Stimulated activated CD4-positive, alpha-beta T cell treated with anti-CD3 and anti-CD28 coated beads, Interleukin-1b, Interleukin-23, amount 100 ng/mL, for 1 hour (primary cell): ENCODE measurements at regions not wholly inside any gene's neighbourhood (a gene's known extent, or its start where the extent isn't known, plus 50 kb on each side); places are given as distances from the start of the nearest gene placed in this dataset.

Source experiments
- DNase-seq, 2 donors: peaks; one replicate each; pipeline ENCODE4 v3.0.0-alpha.2; 2020; ENCODE audit warnings: low read depth in 2 of 2

DNA sequence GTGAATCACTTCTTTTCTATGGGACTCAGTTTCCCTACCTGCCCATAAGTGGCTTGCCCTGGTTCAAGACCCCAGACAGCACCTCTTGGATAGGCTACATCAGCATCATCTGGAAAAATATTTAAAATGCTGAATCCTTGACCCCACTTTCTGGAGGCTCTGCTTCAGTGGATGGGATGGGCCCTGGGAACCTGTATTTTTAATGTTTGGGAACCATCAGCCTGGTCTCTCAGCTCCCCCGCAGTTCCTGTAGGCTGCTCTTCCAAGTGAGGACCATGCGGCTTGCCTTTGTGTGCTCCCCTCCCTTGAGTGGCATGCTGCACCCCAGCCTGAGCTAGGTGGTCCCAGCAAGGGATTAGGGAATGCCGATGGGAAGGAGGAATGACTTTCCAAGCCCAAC lies 68.3 kb upstream of the CRHR1 start:
- no peak for DNase-seq

DNA sequence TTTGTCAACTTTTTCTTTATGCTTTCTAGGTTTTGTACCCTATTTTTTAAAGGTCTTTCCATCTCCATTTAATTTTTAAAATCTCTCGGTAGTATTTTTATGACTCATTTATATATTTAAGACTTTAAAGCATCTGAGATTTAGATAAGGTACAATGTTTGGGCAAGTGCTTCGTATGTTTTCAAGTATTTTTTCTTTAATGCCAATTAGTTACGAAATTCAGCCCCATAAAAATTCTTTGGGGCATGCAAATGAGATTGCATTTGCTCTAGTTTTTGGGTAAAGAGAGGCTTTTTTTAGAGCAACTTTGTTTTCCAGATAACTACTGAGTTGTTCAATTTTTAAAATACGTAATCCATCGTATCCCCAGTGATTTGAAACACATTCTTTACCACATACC lies 65.3 kb upstream of the CRHR1 start:
- no peak for DNase-seq

DNA sequence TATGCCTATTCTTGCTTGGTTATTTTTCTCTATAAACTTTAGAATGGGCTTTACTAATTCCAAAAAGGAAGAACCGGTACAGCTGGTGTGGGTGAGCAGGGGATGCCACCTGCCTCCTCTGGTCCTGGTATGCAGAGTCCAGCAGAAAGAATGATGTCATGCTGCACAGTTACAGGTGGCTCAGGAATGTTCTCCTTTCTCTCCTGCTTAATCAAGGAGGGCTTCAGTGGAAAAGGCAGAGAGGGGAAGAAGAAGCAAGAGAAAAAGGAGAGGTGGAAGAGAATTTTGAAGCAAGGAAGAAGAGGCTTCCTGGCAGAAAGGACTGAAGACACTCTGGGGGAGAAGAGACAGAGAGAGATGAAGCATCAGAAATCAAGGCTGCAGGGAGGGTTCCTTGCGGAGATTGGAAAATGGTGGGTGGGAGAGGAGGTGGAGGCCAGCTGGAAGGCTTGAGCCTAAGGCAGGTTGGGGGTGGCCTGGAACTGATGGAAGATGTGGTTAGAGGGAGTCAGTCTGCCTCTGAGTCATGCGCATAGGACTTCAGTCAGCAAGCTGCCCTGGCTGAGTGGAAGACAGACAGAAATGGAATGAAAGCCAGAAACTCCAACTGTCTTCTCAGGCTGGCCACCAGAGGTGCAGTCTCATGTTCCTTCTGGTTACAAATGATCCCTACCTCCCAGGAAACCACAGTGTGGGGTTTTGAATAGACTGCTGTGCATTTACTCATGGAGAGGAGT lies 64.6 kb upstream of the CRHR1 start:
- no peak for DNase-seq

DNA sequence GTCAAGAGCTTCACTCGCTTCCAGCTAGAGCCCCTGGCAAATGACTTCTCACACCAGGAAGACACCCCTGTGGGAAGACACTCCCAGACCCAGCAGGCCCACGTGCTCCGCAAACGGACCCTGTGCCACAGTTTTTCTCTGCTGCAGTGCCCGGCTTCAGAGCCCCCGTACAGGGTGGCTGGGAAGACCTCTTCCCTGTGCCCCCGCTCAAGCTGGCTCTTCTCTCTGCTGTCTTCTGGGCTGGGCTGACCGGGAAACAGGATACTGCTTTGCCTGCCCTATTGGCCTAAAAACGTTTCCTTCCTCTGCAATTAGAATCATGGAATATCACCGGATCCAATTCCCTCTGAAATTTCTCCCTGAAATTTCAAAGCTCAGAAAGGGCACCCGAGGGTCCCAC lies 63.7 kb upstream of the CRHR1 start:
- no peak for DNase-seq

DNA sequence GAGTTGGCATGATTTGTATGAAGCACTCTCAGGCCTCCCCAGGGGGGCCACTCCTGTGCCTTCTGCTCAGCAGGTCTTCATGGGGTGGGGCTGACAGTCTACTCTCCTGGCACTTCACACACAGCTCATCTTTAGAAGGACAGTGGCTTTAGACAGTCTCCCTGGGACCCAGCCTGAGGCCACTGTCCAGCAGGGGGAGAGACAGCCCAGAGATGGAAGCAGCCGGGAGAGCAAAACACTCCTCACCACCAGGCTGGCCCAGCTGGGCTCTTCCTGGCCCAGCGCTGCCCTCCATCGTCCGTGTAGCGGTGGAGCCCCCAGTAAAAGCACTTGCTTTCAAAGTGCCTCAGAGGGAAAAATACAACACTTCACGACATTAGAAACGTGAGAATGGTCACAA lies 62.0 kb upstream of the CRHR1 start:
- DNase-seq, result no peak

DNA sequence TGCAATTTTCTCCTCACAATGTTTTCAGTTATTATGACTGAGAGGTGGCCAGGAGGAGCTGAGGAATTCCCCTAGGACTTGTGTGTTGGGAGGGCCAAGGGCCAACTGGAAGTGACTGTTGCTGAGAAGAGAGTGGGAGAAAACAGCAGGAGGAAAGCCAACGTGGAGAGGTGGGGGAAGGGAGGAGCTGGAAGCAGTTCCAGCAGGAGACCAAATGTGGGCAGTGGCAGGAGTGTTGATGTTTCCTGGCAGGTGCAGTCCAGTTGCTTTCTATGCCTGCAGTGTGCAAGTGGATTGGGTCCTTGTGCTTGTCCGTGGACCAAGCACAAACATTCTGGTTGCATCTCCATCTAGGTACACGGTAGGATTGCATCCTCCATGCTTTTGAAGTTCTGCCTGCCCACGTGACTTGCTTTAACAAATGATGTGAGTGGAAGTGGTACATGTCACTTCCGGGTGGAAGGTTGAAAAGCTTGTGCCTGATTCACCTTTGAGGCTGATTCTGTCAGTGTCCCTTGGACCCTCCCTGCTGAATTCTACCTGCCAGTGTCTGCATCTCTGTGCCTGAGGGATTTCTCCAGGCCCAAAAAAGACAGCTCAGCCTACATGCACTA lies 54.7 kb upstream of the CRHR1 start:
- DNase-seq, result no peak

DNA sequence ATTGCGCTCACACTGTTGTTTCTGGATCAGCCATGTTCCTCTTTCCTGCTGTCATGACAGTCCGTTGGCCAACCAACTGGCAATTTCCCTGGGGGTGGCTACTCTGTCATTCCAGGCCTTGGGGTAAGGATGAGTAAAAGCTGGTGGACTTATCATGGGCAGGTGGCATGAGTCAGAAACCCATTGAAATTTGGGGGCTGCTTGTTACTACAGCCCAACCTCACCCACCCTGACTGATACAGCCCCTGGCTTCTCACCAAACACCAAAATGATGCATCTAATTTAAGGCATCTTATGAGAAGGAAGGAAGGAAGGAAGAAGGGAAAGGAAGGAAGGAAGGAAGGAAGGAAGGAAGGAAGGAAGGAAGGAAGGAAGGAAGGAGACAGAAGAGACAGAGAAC lies 53.9 kb upstream of the CRHR1 start:
- DNase-seq, result no peak

DNA sequence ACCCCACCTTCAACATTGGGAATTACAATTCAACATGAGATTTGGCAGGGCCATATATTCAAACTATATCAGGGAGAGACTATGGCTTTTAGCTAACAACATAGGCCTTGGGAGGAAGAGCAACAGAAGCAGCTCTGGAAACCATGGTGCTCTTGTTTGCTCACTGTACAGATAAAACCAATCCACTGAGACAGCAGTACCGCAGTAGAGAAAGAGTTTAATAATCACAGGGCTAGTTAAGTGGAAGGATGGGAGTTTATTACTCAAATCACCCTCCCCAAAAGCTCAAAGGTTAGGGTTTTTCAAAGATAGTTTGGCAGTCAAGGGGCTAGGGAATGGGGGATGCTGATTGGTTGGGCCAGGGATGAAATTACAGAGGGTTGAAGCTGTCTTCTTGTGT lies 52.7 kb upstream of the CRHR1 start:
- DNase-seq, result no peak

DNA sequence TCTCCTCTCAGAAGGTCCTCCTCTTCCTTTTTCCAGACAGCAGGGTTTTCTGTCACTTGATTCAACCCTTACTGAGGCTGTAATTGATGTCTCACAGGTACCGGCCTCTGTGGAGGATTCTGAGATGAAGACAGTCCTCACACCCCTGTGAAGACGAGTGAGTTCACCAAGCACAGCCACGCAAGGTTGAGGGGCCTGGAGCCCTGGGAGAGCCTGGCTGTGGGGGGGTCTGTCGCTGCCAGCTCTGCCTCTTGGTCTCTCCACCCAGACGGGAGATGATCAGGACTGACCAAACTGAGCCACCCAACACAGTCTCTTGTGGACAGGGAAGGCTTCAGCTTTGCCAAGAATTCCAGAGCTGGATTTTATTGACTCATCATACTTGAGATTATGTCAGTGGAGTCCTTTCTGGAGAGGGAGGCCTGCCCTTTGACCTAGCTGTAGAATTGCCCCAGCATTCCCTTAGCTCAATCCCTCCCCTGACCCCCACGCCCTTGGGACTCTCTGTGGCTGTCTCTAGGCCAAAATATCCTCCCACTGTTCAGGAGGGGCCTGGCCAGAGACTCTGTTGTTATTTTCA lies 51.1 kb upstream of the CRHR1 start:
- no peak for DNase-seq

DNA sequence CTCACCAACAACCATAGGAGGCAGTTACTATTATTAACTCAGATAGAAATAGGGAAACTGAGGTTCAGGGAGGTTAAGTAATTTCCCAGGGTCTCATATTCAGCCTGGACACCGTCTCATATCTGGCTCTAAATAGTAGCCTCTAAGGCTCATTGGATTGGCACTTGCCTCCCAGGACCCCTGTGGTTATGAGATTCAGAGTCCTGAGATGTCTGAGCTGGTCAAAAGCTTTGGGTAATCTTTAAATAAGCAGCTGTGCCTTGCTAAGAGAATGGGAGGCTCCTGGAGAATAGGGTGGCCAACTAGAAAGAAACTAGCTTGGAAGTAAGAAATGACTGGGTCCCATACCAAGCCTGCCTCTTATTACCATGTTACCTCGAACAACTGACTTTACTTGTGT lies 50.3 kb upstream of the CRHR1 start:
- DNase-seq, result no peak
